ENCODE measurements at regions not wholly inside any gene's neighbourhood (a gene's known extent, or its start where the extent isn't known, plus 50 kb on each side); places are given as distances from the start of the nearest gene placed in this dataset.

DNA sequence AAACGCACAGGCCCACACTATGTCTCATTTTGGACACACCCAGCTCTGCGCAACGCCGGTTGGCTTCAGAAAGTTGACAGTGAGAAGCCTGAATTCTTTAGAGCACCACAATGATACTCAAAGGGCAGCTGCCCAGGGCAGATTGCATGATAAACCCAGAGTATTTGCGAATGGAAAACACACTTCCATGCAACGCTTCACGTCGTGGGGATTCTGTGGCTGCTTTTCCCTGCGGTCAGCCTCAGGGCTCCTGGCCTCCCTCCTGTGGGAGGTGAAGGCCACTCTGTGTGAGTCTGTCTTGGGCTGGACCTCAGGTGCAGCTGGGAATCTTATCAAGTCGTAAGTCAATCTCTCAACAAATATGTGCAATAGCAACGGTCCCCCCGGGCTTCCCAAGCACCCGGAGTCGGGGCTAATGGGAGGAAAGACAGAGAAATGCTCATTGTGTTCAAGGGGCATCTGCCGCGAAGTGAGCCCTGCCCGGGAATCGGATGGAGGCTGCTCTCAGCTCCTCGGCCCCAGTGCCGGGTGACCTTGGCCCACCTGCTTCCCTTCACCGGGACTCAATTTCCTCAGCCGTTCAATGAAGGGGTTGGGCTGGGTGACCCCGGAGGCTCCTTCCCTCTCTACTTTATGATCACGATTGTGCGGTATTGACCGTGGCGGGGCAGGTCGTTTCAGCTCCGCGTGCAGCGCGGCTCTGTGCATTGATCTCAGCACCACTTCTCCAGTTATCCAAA is 623.6 kb downstream of the BRD1 start:
- TF ChIP-seq, protein P1, sequence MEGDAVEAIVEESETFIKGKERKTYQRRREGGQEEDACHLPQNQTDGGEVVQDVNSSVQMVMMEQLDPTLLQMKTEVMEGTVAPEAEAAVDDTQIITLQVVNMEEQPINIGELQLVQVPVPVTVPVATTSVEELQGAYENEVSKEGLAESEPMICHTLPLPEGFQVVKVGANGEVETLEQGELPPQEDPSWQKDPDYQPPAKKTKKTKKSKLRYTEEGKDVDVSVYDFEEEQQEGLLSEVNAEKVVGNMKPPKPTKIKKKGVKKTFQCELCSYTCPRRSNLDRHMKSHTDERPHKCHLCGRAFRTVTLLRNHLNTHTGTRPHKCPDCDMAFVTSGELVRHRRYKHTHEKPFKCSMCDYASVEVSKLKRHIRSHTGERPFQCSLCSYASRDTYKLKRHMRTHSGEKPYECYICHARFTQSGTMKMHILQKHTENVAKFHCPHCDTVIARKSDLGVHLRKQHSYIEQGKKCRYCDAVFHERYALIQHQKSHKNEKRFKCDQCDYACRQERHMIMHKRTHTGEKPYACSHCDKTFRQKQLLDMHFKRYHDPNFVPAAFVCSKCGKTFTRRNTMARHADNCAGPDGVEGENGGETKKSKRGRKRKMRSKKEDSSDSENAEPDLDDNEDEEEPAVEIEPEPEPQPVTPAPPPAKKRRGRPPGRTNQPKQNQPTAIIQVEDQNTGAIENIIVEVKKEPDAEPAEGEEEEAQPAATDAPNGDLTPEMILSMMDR (IDR thresholded peaks at IDR 0.05; ENCODE audit: low read depth, low read length), result no peak
- TF ChIP-seq POLR2A (IDR thresholded peaks at IDR 0.05; ENCODE audit: extremely low read depth, insufficient read length), result no peak
- TF ChIP-seq, protein P2, sequence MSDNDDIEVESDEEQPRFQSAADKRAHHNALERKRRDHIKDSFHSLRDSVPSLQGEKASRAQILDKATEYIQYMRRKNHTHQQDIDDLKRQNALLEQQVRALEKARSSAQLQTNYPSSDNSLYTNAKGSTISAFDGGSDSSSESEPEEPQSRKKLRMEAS (IDR thresholded peaks at IDR 0.05; ENCODE audit: low read depth, low read length), result no peak

Data from NB4 (cell line).